HG03139 (cell line): ENCODE measurements at regions not wholly inside any gene's neighbourhood (a gene's known extent, or its start where the extent isn't known, plus 50 kb on each side); places are given as distances from the start of the nearest gene placed in this dataset.
A peak's percentile ranks its signal among the peaks of the same experiment; 100 is the strongest.
"Not testable (repeated sequence)": the region's sequence is repeated elsewhere in the genome, so short reads cannot be mapped to it uniquely, and the experiment has no call there.

Source experiments
- ATAC-seq: cut with Tn5 transposase; IDR thresholded peaks from one replicate; pipeline ENCODE4 v1.9.1; 2021; ENCODE audit not compliant: unreplicated experiment

DNA sequence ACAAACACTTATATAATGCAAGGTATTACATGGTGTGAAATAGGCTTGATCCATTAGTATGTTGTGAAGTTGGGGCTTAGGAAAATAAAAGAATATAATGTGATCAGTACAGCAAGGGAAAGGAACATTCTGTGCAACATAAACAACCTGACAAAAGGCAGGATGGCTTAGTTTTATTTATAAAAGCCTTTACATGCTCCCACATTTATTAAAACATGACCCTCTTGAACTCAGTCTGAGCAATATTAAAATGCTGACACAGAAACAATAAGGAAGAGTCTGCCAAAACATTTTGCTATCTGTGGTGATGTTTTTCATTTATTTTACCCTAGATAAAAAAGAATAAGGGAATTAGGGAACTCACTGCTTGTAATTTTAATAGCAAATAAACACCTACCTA is 519.7 kb downstream of the PCDH7 start:
- no peak for ATAC-seq

GRCh38 chr4:31241504-31242106 is 521.4 kb downstream of the PCDH7 start:
- ATAC-seq = no peak

DNA sequence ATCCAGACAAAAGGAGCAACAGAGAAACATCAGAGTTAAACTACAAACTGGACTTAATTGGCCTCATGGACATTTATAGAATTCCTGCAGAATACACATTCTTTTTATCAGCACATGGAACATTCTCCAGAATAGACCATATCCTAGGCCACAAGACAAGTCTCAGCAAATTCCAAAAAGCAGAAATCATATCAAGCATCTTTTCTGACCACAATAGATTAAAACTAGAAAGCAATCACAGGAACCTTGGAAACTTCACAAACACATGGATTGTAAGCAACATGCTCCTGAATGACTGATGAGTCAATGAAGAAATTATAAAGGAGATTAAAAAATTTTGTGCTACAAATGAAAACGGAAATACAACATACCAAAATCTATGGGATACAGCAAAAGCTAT is 526.7 kb downstream of the PCDH7 start:
- ATAC-seq = no peak

- ATAC-seq = no peak
These were observed 539.0 kb downstream of the PCDH7 start for GRCh38 chr4:31259119-31259518.

GRCh38 chr4:31261632-31262031 is 541.5 kb downstream of the PCDH7 start:
- ATAC-seq = no peak

GRCh38 chr4:31266094-31266493 is 545.9 kb downstream of the PCDH7 start:
- ATAC-seq = not testable (repeated sequence)

- ATAC-seq = no peak
These were observed 552.3 kb downstream of the PCDH7 start for GRCh38 chr4:31272331-31273061.

- ATAC-seq = no peak
These were observed 555.7 kb downstream of the PCDH7 start for GRCh38 chr4:31275906-31276305.

- ATAC-seq = no peak
These were observed 563.5 kb downstream of the PCDH7 start for GRCh38 chr4:31283679-31284078.

GRCh38 chr4:31290836-31291235 is 570.7 kb downstream of the PCDH7 start:
- ATAC-seq = peak; percentile 30

DNA sequence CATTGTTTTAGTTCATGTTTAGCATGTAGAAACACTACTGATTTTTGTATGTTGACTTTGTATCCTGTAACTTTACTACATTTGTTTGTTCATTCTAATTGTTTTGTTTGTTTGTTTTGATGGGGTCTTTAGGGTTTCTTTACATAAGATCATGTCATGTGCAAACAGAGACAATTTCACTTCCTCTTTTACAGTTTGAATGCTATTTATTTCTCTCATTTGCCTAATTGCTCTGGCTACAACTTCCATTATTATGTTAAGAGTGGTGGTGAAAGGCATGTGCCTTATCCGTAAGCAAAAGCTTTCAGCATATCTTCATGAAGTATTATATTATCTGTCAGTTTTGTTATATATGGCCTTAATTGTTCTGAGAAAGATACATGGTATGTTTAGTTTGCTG is 571.1 kb downstream of the PCDH7 start:
- ATAC-seq = peak; percentile 67

GRCh38 chr4:31294655-31295480 is 574.7 kb downstream of the PCDH7 start:
- no peak for ATAC-seq

DNA sequence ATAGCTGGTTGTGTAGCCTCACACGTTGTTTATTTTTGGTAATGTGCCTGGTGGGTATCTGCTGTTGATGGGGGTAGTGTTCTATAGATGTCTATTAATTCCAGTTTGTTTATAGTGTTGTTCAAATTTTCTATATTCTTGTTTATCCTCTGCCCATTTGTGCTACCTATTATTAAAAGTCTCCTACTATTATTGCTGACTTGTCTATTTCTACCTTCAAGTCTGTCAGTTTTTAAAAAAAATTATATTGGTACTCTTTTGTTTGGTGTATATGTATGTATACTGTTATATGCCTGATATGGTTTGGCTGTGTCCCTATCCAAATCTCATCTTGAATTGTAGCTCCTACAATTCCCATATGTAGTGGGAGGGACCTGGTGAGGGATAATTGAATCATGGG is 578.6 kb downstream of the PCDH7 start:
- no peak for ATAC-seq

DNA sequence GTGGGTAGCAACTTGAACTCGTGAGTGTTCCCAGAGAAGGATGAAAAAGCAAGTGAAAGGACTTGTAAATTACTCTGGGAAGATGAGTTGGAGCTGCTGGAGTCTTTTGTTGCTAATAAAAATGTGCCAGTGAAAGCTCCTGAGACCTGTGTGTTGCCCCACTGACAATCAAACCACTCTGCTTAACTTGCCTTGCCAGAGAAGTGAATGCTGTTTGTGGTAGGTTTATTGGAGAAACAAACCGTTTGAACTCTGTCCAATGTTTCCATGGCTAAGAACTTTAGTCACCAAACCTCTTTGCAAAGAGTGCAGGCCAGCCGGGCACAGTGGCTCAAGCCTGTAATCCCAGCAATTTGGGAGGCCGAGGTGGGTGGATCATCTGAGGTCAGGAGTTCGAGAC is 586.9 kb downstream of the PCDH7 start:
- no peak for ATAC-seq

GRCh38 chr4:31324814-31325213 is 604.6 kb downstream of the PCDH7 start:
- no peak for ATAC-seq

DNA sequence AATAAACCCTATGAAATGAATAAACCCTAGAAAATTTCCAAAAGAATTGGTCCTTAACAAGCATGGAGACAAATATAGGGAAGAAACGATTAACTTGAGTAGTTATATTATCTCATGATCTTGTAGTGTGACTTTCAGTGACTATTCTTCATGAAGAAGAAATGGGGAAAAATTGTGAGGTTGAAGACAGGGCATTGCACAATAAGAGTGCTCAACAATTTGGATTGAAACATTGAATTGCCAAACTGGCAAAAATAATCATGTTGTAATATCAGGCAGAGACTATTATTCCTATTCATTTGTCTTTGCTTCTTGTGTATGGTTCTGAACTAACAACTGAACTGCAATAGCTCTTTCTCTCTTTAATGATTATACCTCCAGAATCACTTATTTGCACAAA is 605.1 kb downstream of the PCDH7 start:
- ATAC-seq = no peak

DNA sequence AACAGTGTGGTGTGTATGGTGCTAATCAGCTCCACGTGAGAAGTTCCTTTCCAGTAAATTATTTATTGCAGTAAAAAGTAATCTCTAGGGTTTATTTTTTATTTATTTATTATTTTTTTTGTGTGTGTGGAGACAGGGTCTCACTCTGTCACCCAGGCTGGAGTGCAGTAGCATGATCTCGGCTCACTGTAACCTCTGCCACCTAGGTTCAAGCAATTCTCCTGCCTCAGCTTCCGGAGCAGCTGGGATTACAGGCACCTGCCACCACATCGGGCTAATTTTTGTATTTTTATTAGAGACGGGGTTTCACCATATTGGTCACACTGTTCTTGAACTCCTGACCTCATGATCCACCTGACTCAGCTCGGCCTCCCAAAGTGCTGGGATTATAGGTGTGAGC is 606.9 kb downstream of the PCDH7 start:
- ATAC-seq = no peak

DNA sequence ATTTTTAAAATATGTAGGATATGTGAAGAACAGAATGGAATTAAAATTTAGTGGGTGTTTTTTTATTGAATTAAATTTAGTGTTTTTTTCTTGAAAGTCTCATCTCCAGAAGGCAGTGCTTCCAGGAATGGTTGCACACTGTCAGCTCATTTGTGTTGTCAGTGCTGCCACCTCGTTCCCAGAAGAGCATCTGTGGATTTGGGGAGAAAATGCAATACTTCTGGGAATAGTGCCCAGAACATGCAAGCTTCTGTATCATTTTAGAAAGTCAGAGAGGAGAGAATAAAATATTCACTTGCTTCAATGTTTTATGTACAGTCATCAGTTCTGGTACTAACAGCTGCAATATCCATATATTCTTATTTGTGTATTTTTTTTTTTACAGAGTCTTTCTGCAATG is 608.8 kb downstream of the PCDH7 start:
- no peak for ATAC-seq

- ATAC-seq = no peak
These were observed 614.1 kb downstream of the PCDH7 start for GRCh38 chr4:31334086-31334910.

GRCh38 chr4:31338000-31338399 is 617.8 kb downstream of the PCDH7 start:
- ATAC-seq = no peak
